ENCODE measurements at regions not wholly inside any gene's neighbourhood (a gene's known extent, or its start where the extent isn't known, plus 50 kb on each side); places are given as distances from the start of the nearest gene placed in this dataset.

DNA sequence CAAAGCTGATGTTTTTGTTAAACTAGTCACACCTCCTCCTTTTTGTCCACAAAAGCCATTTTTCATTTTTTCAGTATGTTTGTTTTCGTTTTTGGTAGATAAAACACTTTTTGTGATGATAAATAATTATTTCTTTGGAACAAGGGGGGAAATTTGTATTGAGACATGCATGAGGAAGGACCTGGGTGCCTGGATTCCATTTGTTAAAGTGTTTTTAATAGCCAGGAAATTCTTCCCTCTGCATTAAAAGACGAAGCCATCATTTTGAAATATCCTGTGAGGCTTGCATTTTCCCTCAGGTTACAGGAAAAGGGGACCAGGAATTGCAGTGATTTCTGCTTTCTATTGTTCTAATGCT lies 52.1 kb upstream of the CTLA4 start:
- DNase-seq (ENCODE audit: low read depth), result no peak

DNA sequence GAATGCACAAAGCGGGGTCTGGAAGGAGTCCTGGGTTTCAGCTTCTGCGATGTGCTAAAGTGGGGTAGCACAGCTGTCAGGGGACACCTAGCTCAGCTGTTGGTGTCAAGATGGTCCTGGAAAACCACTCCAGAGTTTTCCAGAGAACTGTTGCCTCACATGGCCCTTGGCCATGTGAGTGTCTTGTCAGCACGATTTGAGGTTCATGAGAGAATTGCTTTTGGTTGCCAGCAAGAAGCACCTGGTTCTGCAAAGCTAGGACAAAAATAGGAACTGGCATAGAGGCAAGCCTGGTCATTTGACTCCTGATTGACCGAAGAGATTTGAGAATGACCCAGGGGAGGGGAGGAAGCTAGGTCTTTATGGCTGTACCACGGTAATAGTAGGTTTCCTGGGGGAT lies 50.4 kb upstream of the CTLA4 start:
- Histone ChIP-seq H3K36me3 (ENCODE audit: control insufficient read depth, insufficient read depth, low read length, severe bottlenecking) (no peaks in the 10 kb centered on the region), H3K9ac (ENCODE audit: low read length) (no peak overlapping the region), H3K4me1 (ENCODE audit: control insufficient read depth, insufficient read depth, low read length) (peaks cover 8% of the 10 kb centered on the region), H3K9me3 (ENCODE audit: control insufficient read depth, low read length) (no peaks in the 10 kb centered on the region), H3K4me3 (ENCODE audit: low read length) (no peak overlapping the region), H3K27me3 (replicated peaks; ENCODE audit: control insufficient read depth, insufficient read depth, low read length) (peaks cover 6% of the 10 kb centered on the region)
- DNase-seq (ENCODE audit: low read depth), result no peak

More for the DNA sequence above, 52.1 kb upstream of the CTLA4 start:
- Histone ChIP-seq H3K36me3 (ENCODE audit: control insufficient read depth, insufficient read depth, low read length, severe bottlenecking) (no peaks in the 10 kb centered on the region), H3K27me3 (replicated peaks; ENCODE audit: control insufficient read depth, insufficient read depth, low read length) (peaks cover 6% of the 10 kb centered on the region), H3K4me1 (ENCODE audit: control insufficient read depth, insufficient read depth, low read length) (peaks cover 15% of the 10 kb centered on the region), H3K4me3 (ENCODE audit: low read length) (no peak overlapping the region), H3K9ac (ENCODE audit: low read length) (no peak overlapping the region), H3K9me3 (ENCODE audit: control insufficient read depth, low read length) (no peaks in the 10 kb centered on the region)

Data from adipocyte (in vitro differentiated cells).